ENCODE measurements at regions not wholly inside any gene's neighbourhood (a gene's known extent, or its start where the extent isn't known, plus 50 kb on each side); places are given as distances from the start of the nearest gene placed in this dataset.

GRCh38 chr2:14717131-14717530, 84.6 kb downstream of the LRATD1 start:
- TF ChIP-seq CSDC2 (CRISPR knock-in tag; IDR thresholded peaks at IDR 0.05) (no peak), PATZ1 (CRISPR knock-in tag; IDR thresholded peaks at IDR 0.05; ENCODE audit: borderline replicate concordance) (no peak), ZFP30 (CRISPR knock-in tag; IDR thresholded peaks at IDR 0.05) (no peak), TCF4 (CRISPR knock-in tag; IDR thresholded peaks at IDR 0.05; ENCODE audit: borderline replicate concordance) (no peak), ARNTL (CRISPR knock-in tag; IDR thresholded peaks at IDR 0.05; ENCODE audit: borderline replicate concordance, low read depth) (no peak), ZFP3 (CRISPR knock-in tag; IDR thresholded peaks at IDR 0.05) (no peak), TSHZ2 (CRISPR knock-in tag; IDR thresholded peaks at IDR 0.05) (no peak), ESRRG (CRISPR knock-in tag; IDR thresholded peaks at IDR 0.05) (no peak)
- TF ChIP-seq, protein P1, sequence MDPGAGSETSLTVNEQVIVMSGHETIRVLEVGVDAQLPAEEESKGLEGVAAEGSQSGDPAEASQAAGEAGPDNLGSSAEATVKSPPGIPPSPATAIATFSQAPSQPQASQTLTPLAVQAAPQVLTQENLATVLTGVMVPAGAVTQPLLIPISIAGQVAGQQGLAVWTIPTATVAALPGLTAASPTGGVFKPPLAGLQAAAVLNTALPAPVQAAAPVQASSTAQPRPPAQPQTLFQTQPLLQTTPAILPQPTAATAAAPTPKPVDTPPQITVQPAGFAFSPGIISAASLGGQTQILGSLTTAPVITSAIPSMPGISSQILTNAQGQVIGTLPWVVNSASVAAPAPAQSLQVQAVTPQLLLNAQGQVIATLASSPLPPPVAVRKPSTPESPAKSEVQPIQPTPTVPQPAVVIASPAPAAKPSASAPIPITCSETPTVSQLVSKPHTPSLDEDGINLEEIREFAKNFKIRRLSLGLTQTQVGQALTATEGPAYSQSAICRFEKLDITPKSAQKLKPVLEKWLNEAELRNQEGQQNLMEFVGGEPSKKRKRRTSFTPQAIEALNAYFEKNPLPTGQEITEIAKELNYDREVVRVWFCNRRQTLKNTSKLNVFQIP (CRISPR knock-in tag; IDR thresholded peaks at IDR 0.05; ENCODE audit: borderline replicate concordance, low read depth), result no peak
